ENCODE measurements at regions not wholly inside any gene's neighbourhood (a gene's known extent, or its start where the extent isn't known, plus 50 kb on each side); places are given as distances from the start of the nearest gene placed in this dataset.

- H3K27ac ChIP-seq (ENCODE audit: low read depth in 2 of 2, low read length in 2 of 2): no peak overlapping the region
- H3K27me3 ChIP-seq (ENCODE audit: control insufficient read depth in 2 of 2, insufficient read depth in 2 of 2, low read length in 2 of 2): no peaks in the 10 kb centered on the region
- H3K4me3 ChIP-seq (ENCODE audit: low read length in 2 of 2): no peak overlapping the region
- H3K36me3 ChIP-seq (ENCODE audit: control insufficient read depth in 2 of 2, insufficient read depth in 2 of 2, low read length in 2 of 2): no peaks in the 10 kb centered on the region
- H3K9ac ChIP-seq (ENCODE audit: low read depth in 1 of 2, low read length in 2 of 2): no peak overlapping the region
- H3K9me3 ChIP-seq (ENCODE audit: control insufficient read depth in 2 of 2, low read length in 2 of 2): peaks cover 0 to 2% of the 10 kb centered on the region in 2 donors
- no peaks in the 10 kb centered on the region for H3K4me1 ChIP-seq (ENCODE audit: control insufficient read depth in 2 of 2, insufficient read depth in 2 of 2, low read length in 2 of 2)
Observed at GRCh38 chr14:97572583-97573458, 775.6 kb downstream of the VRK1 start.

DNA sequence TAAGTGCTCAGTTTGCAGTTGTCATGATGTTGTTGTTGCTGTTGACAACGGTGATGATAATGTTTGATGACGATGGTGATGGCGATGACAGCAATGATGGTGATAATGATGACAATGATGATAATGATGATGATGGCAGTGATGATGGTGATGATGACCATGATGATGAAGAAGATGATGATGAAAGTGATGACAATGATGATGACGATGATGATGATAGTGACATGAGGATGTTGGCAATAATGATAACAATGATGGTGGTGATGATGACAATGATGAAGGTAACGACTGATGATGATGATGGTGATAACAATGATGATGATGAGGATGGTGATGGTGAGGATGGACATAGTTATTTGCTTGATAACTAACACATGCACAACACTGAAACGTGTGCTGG lies 778.5 kb downstream of the VRK1 start:
- Histone ChIP-seq H3K27ac (ENCODE audit: low read depth in 2 of 2, low read length in 2 of 2) (no peak overlapping the region), H3K27me3 (ENCODE audit: control insufficient read depth in 2 of 2, insufficient read depth in 2 of 2, low read length in 2 of 2) (no peaks in the 10 kb centered on the region), H3K9me3 (ENCODE audit: control insufficient read depth in 2 of 2, low read length in 2 of 2) (peaks cover 0 to 2% of the 10 kb centered on the region in 2 donors), H3K36me3 (ENCODE audit: control insufficient read depth in 2 of 2, insufficient read depth in 2 of 2, low read length in 2 of 2) (no peaks in the 10 kb centered on the region), H3K4me3 (ENCODE audit: low read length in 2 of 2) (no peak overlapping the region), H3K4me1 (ENCODE audit: control insufficient read depth in 2 of 2, insufficient read depth in 2 of 2, low read length in 2 of 2) (no peaks in the 10 kb centered on the region), H3K9ac (ENCODE audit: low read depth in 1 of 2, low read length in 2 of 2) (no peak overlapping the region)

- no peaks in the 10 kb centered on the region for H3K27me3 ChIP-seq (ENCODE audit: control insufficient read depth in 2 of 2, insufficient read depth in 2 of 2, low read length in 2 of 2)
- H3K9ac ChIP-seq (ENCODE audit: low read depth in 1 of 2, low read length in 2 of 2): no peak overlapping the region
- no peak overlapping the region for H3K27ac ChIP-seq (ENCODE audit: low read depth in 2 of 2, low read length in 2 of 2)
- no peak overlapping the region for H3K4me3 ChIP-seq (ENCODE audit: low read length in 2 of 2)
- no peaks in the 10 kb centered on the region for H3K36me3 ChIP-seq (ENCODE audit: control insufficient read depth in 2 of 2, insufficient read depth in 2 of 2, low read length in 2 of 2)
- H3K9me3 ChIP-seq (ENCODE audit: control insufficient read depth in 2 of 2, low read length in 2 of 2): peaks cover 0 to 2% of the 10 kb centered on the region in 2 donors
- H3K4me1 ChIP-seq (ENCODE audit: control insufficient read depth in 2 of 2, insufficient read depth in 2 of 2, low read length in 2 of 2): no peaks in the 10 kb centered on the region
Observed at GRCh38 chr14:97578982-97579548, 781.9 kb downstream of the VRK1 start.

DNA sequence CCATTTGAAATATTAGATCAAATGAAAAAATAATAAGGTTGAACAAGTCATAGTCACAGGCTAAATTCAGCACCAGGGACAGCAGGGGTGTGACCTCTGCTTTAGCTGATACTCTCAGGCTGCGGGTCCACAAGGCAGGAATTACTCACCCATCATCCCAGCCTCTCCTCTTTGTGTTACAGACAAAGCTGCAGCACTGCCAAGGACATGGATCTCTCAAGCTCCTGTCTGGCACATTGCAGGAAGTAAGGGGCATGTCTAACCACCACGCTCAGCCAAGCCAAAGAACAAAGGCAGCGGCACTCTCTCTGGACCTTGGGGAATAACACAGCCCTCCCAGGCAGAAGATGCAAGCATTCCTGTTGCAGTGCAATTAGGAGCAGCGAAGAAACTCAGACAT lies 783.8 kb downstream of the VRK1 start:
- Histone ChIP-seq H3K9ac (ENCODE audit: low read depth in 1 of 2, low read length in 2 of 2) (no peak overlapping the region), H3K9me3 (ENCODE audit: control insufficient read depth in 2 of 2, low read length in 2 of 2) (no peaks in the 10 kb centered on the region), H3K27me3 (ENCODE audit: control insufficient read depth in 2 of 2, insufficient read depth in 2 of 2, low read length in 2 of 2) (no peaks in the 10 kb centered on the region), H3K27ac (ENCODE audit: low read depth in 2 of 2, low read length in 2 of 2) (no peak overlapping the region), H3K36me3 (ENCODE audit: control insufficient read depth in 2 of 2, insufficient read depth in 2 of 2, low read length in 2 of 2) (no peaks in the 10 kb centered on the region), H3K4me3 (ENCODE audit: low read length in 2 of 2) (no peak overlapping the region), H3K4me1 (ENCODE audit: control insufficient read depth in 2 of 2, insufficient read depth in 2 of 2, low read length in 2 of 2) (no peaks in the 10 kb centered on the region)

- Histone ChIP-seq H3K27me3 (ENCODE audit: control insufficient read depth in 2 of 2, insufficient read depth in 2 of 2, low read length in 2 of 2) (no peaks in the 10 kb centered on the region), H3K9me3 (ENCODE audit: control insufficient read depth in 2 of 2, low read length in 2 of 2) (no peaks in the 10 kb centered on the region), H3K4me1 (ENCODE audit: control insufficient read depth in 2 of 2, insufficient read depth in 2 of 2, low read length in 2 of 2) (no peaks in the 10 kb centered on the region)
Observed at GRCh38 chr14:97582022-97582421, 784.8 kb downstream of the VRK1 start.

GRCh38 chr14:97584528-97584927 lies 787.3 kb downstream of the VRK1 start:
- H3K9ac ChIP-seq (ENCODE audit: low read depth in 1 of 2, low read length in 2 of 2): no peak overlapping the region
- no peak overlapping the region for H3K27ac ChIP-seq (ENCODE audit: low read depth in 2 of 2, low read length in 2 of 2)
- H3K4me1 ChIP-seq (ENCODE audit: control insufficient read depth in 2 of 2, insufficient read depth in 2 of 2, low read length in 2 of 2): no peaks in the 10 kb centered on the region
- no peak overlapping the region for H3K4me3 ChIP-seq (ENCODE audit: low read length in 2 of 2)
- H3K36me3 ChIP-seq (ENCODE audit: control insufficient read depth in 2 of 2, insufficient read depth in 2 of 2, low read length in 2 of 2): no peaks in the 10 kb centered on the region
- H3K27me3 ChIP-seq (ENCODE audit: control insufficient read depth in 2 of 2, insufficient read depth in 2 of 2, low read length in 2 of 2): no peaks in the 10 kb centered on the region
- no peaks in the 10 kb centered on the region for H3K9me3 ChIP-seq (ENCODE audit: control insufficient read depth in 2 of 2, low read length in 2 of 2)

More at GRCh38 chr14:97582022-97582421, 784.8 kb downstream of the VRK1 start:
- no peak overlapping the region for H3K4me3 ChIP-seq (ENCODE audit: low read length in 2 of 2)
- H3K27ac ChIP-seq (ENCODE audit: low read depth in 2 of 2, low read length in 2 of 2): no peak overlapping the region
- no peaks in the 10 kb centered on the region for H3K36me3 ChIP-seq (ENCODE audit: control insufficient read depth in 2 of 2, insufficient read depth in 2 of 2, low read length in 2 of 2)
- H3K9ac ChIP-seq (ENCODE audit: low read depth in 1 of 2, low read length in 2 of 2): no peak overlapping the region

- no peaks in the 10 kb centered on the region for H3K9me3 ChIP-seq (ENCODE audit: control insufficient read depth in 2 of 2, low read length in 2 of 2)
- H3K27me3 ChIP-seq (ENCODE audit: control insufficient read depth in 2 of 2, insufficient read depth in 2 of 2, low read length in 2 of 2): no peaks in the 10 kb centered on the region
- H3K27ac ChIP-seq (ENCODE audit: low read depth in 2 of 2, low read length in 2 of 2): no peak overlapping the region
- no peak overlapping the region for H3K9ac ChIP-seq (ENCODE audit: low read depth in 1 of 2, low read length in 2 of 2)
- no peak overlapping the region for H3K4me3 ChIP-seq (ENCODE audit: low read length in 2 of 2)
- no peaks in the 10 kb centered on the region for H3K4me1 ChIP-seq (ENCODE audit: control insufficient read depth in 2 of 2, insufficient read depth in 2 of 2, low read length in 2 of 2)
- no peaks in the 10 kb centered on the region for H3K36me3 ChIP-seq (ENCODE audit: control insufficient read depth in 2 of 2, insufficient read depth in 2 of 2, low read length in 2 of 2)
Observed at GRCh38 chr14:97592341-97592980, 795.3 kb downstream of the VRK1 start.

GRCh38 chr14:97594306-97594705 lies 797.1 kb downstream of the VRK1 start:
- Histone ChIP-seq H3K4me1 (ENCODE audit: control insufficient read depth in 2 of 2, insufficient read depth in 2 of 2, low read length in 2 of 2) (no peaks in the 10 kb centered on the region), H3K36me3 (ENCODE audit: control insufficient read depth in 2 of 2, insufficient read depth in 2 of 2, low read length in 2 of 2) (no peaks in the 10 kb centered on the region), H3K27ac (ENCODE audit: low read depth in 2 of 2, low read length in 2 of 2) (no peak overlapping the region), H3K27me3 (ENCODE audit: control insufficient read depth in 2 of 2, insufficient read depth in 2 of 2, low read length in 2 of 2) (no peaks in the 10 kb centered on the region), H3K4me3 (ENCODE audit: low read length in 2 of 2) (no peak overlapping the region), H3K9me3 (ENCODE audit: control insufficient read depth in 2 of 2, low read length in 2 of 2) (no peaks in the 10 kb centered on the region), H3K9ac (ENCODE audit: low read depth in 1 of 2, low read length in 2 of 2) (no peak overlapping the region)

DNA sequence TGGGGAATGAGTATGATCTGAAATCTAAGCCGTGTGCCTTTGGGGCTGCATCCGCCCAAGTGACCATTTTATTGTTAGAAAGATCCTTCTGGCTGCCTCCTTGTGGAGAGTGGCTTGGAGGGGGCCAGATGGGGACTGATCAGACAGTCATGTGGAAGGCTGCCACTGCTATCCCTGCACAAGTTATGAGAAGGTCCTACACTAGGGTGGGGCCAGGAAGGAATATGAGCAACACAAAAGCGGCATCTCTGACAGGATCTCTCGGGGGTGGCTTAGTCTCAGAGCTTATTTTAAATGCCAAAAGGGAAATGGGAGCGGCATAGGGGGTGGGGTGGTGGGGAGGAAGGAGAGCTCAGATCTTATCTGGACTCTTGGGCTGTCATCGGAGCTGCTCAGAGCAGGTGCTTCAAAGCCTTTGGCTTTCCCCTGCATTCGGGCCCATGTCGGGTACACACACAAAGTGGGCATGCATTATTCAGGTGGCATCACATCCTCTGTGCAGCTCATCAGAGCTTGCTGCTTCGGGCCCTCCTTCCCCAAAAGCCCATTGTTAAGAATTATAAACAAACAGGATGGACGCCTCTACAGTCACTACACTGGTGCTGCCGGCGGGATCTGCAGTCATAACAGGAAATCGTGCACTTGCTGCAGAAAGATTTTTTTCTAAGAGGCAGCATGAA lies 805.4 kb downstream of the VRK1 start:
- Histone ChIP-seq H3K36me3 (ENCODE audit: control insufficient read depth in 2 of 2, insufficient read depth in 2 of 2, low read length in 2 of 2) (no peaks in the 10 kb centered on the region), H3K9ac (ENCODE audit: low read depth in 1 of 2, low read length in 2 of 2) (no peak overlapping the region), H3K9me3 (ENCODE audit: control insufficient read depth in 2 of 2, low read length in 2 of 2) (no peaks in the 10 kb centered on the region), H3K27ac (ENCODE audit: low read depth in 2 of 2, low read length in 2 of 2) (peak overlapping the region in 1 of 2 donors; percentile 24), H3K4me3 (ENCODE audit: low read length in 2 of 2) (no peak overlapping the region), H3K27me3 (ENCODE audit: control insufficient read depth in 2 of 2, insufficient read depth in 2 of 2, low read length in 2 of 2) (no peaks in the 10 kb centered on the region), H3K4me1 (ENCODE audit: control insufficient read depth in 2 of 2, insufficient read depth in 2 of 2, low read length in 2 of 2) (no peaks in the 10 kb centered on the region)

DNA sequence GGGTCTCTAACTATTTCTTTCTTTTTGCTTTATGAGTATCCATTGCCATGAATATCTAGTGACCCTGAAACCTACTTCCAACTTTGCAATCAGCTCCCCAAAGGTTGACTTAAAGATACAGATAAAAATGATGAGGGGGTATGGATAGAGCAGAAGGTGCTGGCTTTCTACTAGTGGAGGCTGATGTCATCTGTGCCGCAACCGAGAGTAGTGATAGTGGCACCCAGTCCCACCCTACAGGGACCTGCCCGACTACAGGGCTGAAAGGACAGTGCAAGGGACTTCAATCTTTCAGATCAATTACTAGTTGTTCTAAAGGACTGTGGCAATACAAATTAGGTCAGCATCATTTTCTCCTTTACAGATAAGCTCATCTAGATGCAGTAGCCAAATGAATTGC lies 806.0 kb downstream of the VRK1 start:
- H3K36me3 ChIP-seq (ENCODE audit: control insufficient read depth in 2 of 2, insufficient read depth in 2 of 2, low read length in 2 of 2): no peaks in the 10 kb centered on the region
- no peaks in the 10 kb centered on the region for H3K4me1 ChIP-seq (ENCODE audit: control insufficient read depth in 2 of 2, insufficient read depth in 2 of 2, low read length in 2 of 2)
- no peaks in the 10 kb centered on the region for H3K9me3 ChIP-seq (ENCODE audit: control insufficient read depth in 2 of 2, low read length in 2 of 2)
- H3K9ac ChIP-seq (ENCODE audit: low read depth in 1 of 2, low read length in 2 of 2): no peak overlapping the region
- H3K4me3 ChIP-seq (ENCODE audit: low read length in 2 of 2): no peak overlapping the region
- no peak overlapping the region for H3K27ac ChIP-seq (ENCODE audit: low read depth in 2 of 2, low read length in 2 of 2)
- H3K27me3 ChIP-seq (ENCODE audit: control insufficient read depth in 2 of 2, insufficient read depth in 2 of 2, low read length in 2 of 2): no peaks in the 10 kb centered on the region

Measured in mucosa of rectum (tissue), 2 donors.